SK-N-SH treated with all-trans-retinoic acid at 6 μM for 48 hours (cell line): ENCODE measurements at regions not wholly inside any gene's neighbourhood (a gene's known extent, or its start where the extent isn't known, plus 50 kb on each side); places are given as distances from the start of the nearest gene placed in this dataset.

Experiments
- ATAC-seq: fragments of 200-7000 bp; cut with Tn5 transposase; 3 replicates; pipeline ENCODE4 v1.9.1; 2020; ENCODE audit warnings: mild to moderate bottlenecking, moderate library complexity
- ARNTL ChIP-seq: fragments of 450-650 bp; formaldehyde crosslinking; IDR thresholded peaks from 2 replicates; pipeline ENCODE4 v1.5.0; 2020; ENCODE audit warnings: low read depth, mild to moderate bottlenecking, moderate library complexity, borderline replicate concordance
- BACH2 ChIP-seq: fragments of 250-450 bp; sonication (Bioruptor Pico); IDR thresholded peaks from 2 replicates; pipeline ENCODE4 v1.9.0; 2021; ENCODE audit warnings: mild to moderate bottlenecking, borderline replicate concordance
- CREB5 ChIP-seq: fragments of 250-450 bp; sonication (Bioruptor Pico); IDR thresholded peaks from 2 replicates; pipeline ENCODE4 v1.5.1; 2020; ENCODE audit warnings: low read depth, mild to moderate bottlenecking, moderate library complexity
- CSDC2 ChIP-seq: fragments of 250-450 bp; sonication (Bioruptor Pico); IDR thresholded peaks from 2 replicates; pipeline ENCODE4 v1.5.0; 2020; ENCODE audit warnings: mild to moderate bottlenecking, moderate library complexity
- CSRNP3 ChIP-seq: fragments of 250-450 bp; sonication (Bioruptor Pico); IDR thresholded peaks from 2 replicates; pipeline ENCODE4 v1.5.1; 2021; ENCODE audit warnings: mild to moderate bottlenecking, moderate library complexity
- ESRRG ChIP-seq: fragments of 250-450 bp; sonication (Bioruptor Pico); IDR thresholded peaks from 2 replicates; pipeline ENCODE4 v1.6.1; 2021; ENCODE audit warnings: mild to moderate bottlenecking
- GLIS3 ChIP-seq: fragments of 250-450 bp; sonication (Bioruptor Pico); IDR thresholded peaks from 2 replicates; pipeline ENCODE4 v1.5.0; 2020; ENCODE audit warnings: mild to moderate bottlenecking, moderate library complexity
- ISL1 ChIP-seq: fragments of 250-450 bp; sonication (Bioruptor Pico); IDR thresholded peaks from 2 replicates; pipeline ENCODE4 v2.1.2; 2022; ENCODE audit warnings: mild to moderate bottlenecking, moderate library complexity
- OSR1 ChIP-seq: fragments of 250-450 bp; sonication (Bioruptor Pico); IDR thresholded peaks from 2 replicates; pipeline ENCODE4 v1.8.0; 2022; ENCODE audit warnings: moderate library complexity, mild to moderate bottlenecking, inconsistent platforms
- PATZ1 ChIP-seq: fragments of 250-450 bp; sonication (Bioruptor Pico); IDR thresholded peaks from 2 replicates; pipeline ENCODE4 v1.8.0; 2020; ENCODE audit warnings: mild to moderate bottlenecking, moderate library complexity, borderline replicate concordance
- POU6F1 ChIP-seq: fragments of 250-450 bp; sonication (Bioruptor Pico); IDR thresholded peaks from 2 replicates; pipeline ENCODE4 v1.8.0; 2021; ENCODE audit warnings: low read depth, mild to moderate bottlenecking, moderate library complexity, borderline replicate concordance
- PPARA ChIP-seq: fragments of 250-450 bp; sonication (Bioruptor Pico); IDR thresholded peaks from 2 replicates; pipeline ENCODE4 v1.5.0; 2020; ENCODE audit warnings: mild to moderate bottlenecking, borderline replicate concordance
- RARB ChIP-seq: fragments of 250-450 bp; sonication (Bioruptor Pico); IDR thresholded peaks from 2 replicates; pipeline ENCODE4 v1.8.0; 2021; ENCODE audit warnings: mild to moderate bottlenecking, moderate library complexity
- SNAI2 ChIP-seq: fragments of 250-450 bp; sonication (Bioruptor Pico); IDR thresholded peaks from 2 replicates; pipeline ENCODE4 v1.5.0; 2020; ENCODE audit warnings: mild to moderate bottlenecking, moderate library complexity
- TCF4 ChIP-seq: fragments of 250-450 bp; sonication (Bioruptor Pico); IDR thresholded peaks from 2 replicates; pipeline ENCODE4 v1.8.0; 2021; ENCODE audit warnings: mild to moderate bottlenecking, moderate library complexity, borderline replicate concordance
- TOX ChIP-seq: fragments of 250-450 bp; sonication (Bioruptor Pico); IDR thresholded peaks from 2 replicates; pipeline ENCODE4 v1.8.0; 2021; ENCODE audit warnings: mild to moderate bottlenecking, moderate library complexity, borderline replicate concordance
- TSHZ2 ChIP-seq: fragments of 250-450 bp; sonication (Bioruptor Pico); IDR thresholded peaks from 2 replicates; pipeline ENCODE4 v1.5.0; 2020; ENCODE audit warnings: mild to moderate bottlenecking, moderate library complexity
- ZC3H10 ChIP-seq: fragments of 250-450 bp; sonication (Bioruptor Pico); IDR thresholded peaks from 2 replicates; pipeline ENCODE4 v1.5.1; 2021; ENCODE audit warnings: mild to moderate bottlenecking, moderate library complexity
- ZFP3 ChIP-seq: fragments of 250-450 bp; sonication (Bioruptor Pico); IDR thresholded peaks from 2 replicates; pipeline ENCODE4 v1.5.0; 2020; ENCODE audit warnings: mild to moderate bottlenecking, moderate library complexity
- ZFP30 ChIP-seq: fragments of 450-650 bp; formaldehyde crosslinking; IDR thresholded peaks from 2 replicates; pipeline ENCODE4 v1.5.0; 2022; ENCODE audit warnings: mild to moderate bottlenecking, moderate library complexity
- ZNF565 ChIP-seq: fragments of 450-650 bp; formaldehyde crosslinking; conservative IDR thresholded peaks from 2 replicates; pipeline ENCODE4 v1.5.0; 2020; ENCODE audit warnings: low read depth, mild to moderate bottlenecking, moderate library complexity
- ZNF70 ChIP-seq: fragments of 450-650 bp; formaldehyde crosslinking; IDR thresholded peaks from 2 replicates; pipeline ENCODE4 v1.5.0; 2020; ENCODE audit warnings: mild to moderate bottlenecking, moderate library complexity
- ZNF8 ChIP-seq: fragments of 450-650 bp; formaldehyde crosslinking; IDR thresholded peaks from 2 replicates; pipeline ENCODE4 v1.5.0; 2020; ENCODE audit warnings: mild to moderate bottlenecking, moderate library complexity

- no peak for ATAC-seq
- TF ChIP-seq RARB (CRISPR knock-in tag) = no peak
These were observed 171.2 kb upstream of the CHRM2 start for GRCh38 chr7:136697271-136697670.

- no peak; the same call in 2 of the 3 replicates for ATAC-seq
- no peak; the same call in 1 of the 2 replicates for TF ChIP-seq POU6F1 (CRISPR knock-in tag)
- TF ChIP-seq TOX (CRISPR knock-in tag) = no peak
- peak; percentile 92 for TF ChIP-seq ESRRG (CRISPR knock-in tag)
- no peak for TF ChIP-seq ZFP30
- TF ChIP-seq CSDC2 (CRISPR knock-in tag) = peak; percentile 83
- peak; percentile 76; the same call in 1 of the 2 replicates for TF ChIP-seq TCF4 (CRISPR knock-in tag)
- TF ChIP-seq ZNF70 (CRISPR knock-in tag) = peak; percentile 92
- no peak for TF ChIP-seq RARB (CRISPR knock-in tag)
- peak; percentile 98 for TF ChIP-seq CREB5
- TF ChIP-seq CSRNP3 (CRISPR knock-in tag) = no peak; the same call in 1 of the 2 replicates
- TF ChIP-seq ARNTL = no peak
- peak; percentile 73 for TF ChIP-seq GLIS3
- TF ChIP-seq SNAI2 (CRISPR knock-in tag) = peak; percentile 80; the same call in 1 of the 2 replicates
- TF ChIP-seq TSHZ2 = peak; percentile 97
- peak; percentile 86 for TF ChIP-seq PATZ1
- no peak for TF ChIP-seq ZNF565
- no peak; the same call in 1 of the 2 replicates for TF ChIP-seq ZNF8 (CRISPR knock-in tag)
- no peak for TF ChIP-seq PPARA (CRISPR knock-in tag)
- TF ChIP-seq ZFP3 (CRISPR knock-in tag) = peak; percentile 72; the same call in 1 of the 2 replicates
- no peak for TF ChIP-seq ZC3H10
- peak; percentile 100 for TF ChIP-seq ISL1
- TF ChIP-seq OSR1 (CRISPR knock-in tag) = no peak
- no peak for TF ChIP-seq BACH2 (CRISPR knock-in tag)
These were observed 175.0 kb upstream of the CHRM2 start for GRCh38 chr7:136693166-136694119.
